Endodermal cell (in vitro differentiated cells): ENCODE measurements at regions not wholly inside any gene's neighbourhood (a gene's known extent, or its start where the extent isn't known, plus 50 kb on each side); places are given as distances from the start of the nearest gene placed in this dataset.
"Not testable (repeated sequence)": the region's sequence is repeated elsewhere in the genome, so short reads cannot be mapped to it uniquely, and the experiment has no call there.

Experiments used
- DNase-seq: peaks from one replicate; pipeline ENCODE4 v3.0.0-alpha.2; 2017
- H3K27ac ChIP-seq: 2 replicates; pipeline ENCODE4 v1.5.1; 2013; ENCODE audit warnings: mild to moderate bottlenecking, low read depth, low read length, moderate library complexity
- H3K27me3 ChIP-seq: 2 replicates; pipeline ENCODE4 v1.6.1; 2013; ENCODE audit warnings: mild to moderate bottlenecking, low read length, moderate library complexity; ENCODE audit not compliant: insufficient read depth, control insufficient read depth, poor library complexity, severe bottlenecking
- H3K36me3 ChIP-seq: 2 replicates; pipeline ENCODE4 v1.7.0; 2013; ENCODE audit warnings: mild to moderate bottlenecking, low read length, moderate library complexity; ENCODE audit not compliant: control insufficient read depth, insufficient read depth
- H3K4me1 ChIP-seq: one replicate; pipeline ENCODE4 v1.7.0; 2013; ENCODE audit warnings: low read length; ENCODE audit not compliant: control insufficient read depth, insufficient read depth
- H3K4me3 ChIP-seq: 2 replicates; pipeline ENCODE4 v1.5.1; 2013; ENCODE audit warnings: mild to moderate bottlenecking, low read length, moderate library complexity
- H3K9ac ChIP-seq: 2 replicates; pipeline ENCODE4 v1.6.1; 2013; ENCODE audit warnings: mild to moderate bottlenecking, low read length, moderate library complexity; ENCODE audit not compliant: poor library complexity, severe bottlenecking; ENCODE audit errors: extremely low read depth
- H3K9me3 ChIP-seq: 2 replicates; pipeline ENCODE4 v1.6.1; 2013; ENCODE audit warnings: mild to moderate bottlenecking, low read length, moderate library complexity; ENCODE audit not compliant: control insufficient read depth
- H3K27ac Mint-ChIP-seq: 2 replicates; pipeline ENCODE4 v1.8.0; 2020; ENCODE audit warnings: mixed read lengths
- H3K27me3 Mint-ChIP-seq: 2 replicates; pipeline ENCODE4 v1.8.0; 2021; ENCODE audit warnings: mild to moderate bottlenecking, mixed read lengths; ENCODE audit not compliant: insufficient read depth
- H3K36me3 Mint-ChIP-seq: 2 replicates; pipeline ENCODE4 v1.8.0; 2020; ENCODE audit warnings: low read depth, mixed read lengths
- H3K4me1 Mint-ChIP-seq: 2 replicates; pipeline ENCODE4 v1.8.0; 2020; ENCODE audit warnings: mixed read lengths
- H3K4me3 Mint-ChIP-seq: 2 replicates; pipeline ENCODE4 v1.8.0; 2020; ENCODE audit warnings: mild to moderate bottlenecking, moderate library complexity, mixed read lengths
- H3K9me3 Mint-ChIP-seq: 2 replicates; pipeline ENCODE4 v1.8.0; 2020; ENCODE audit warnings: mild to moderate bottlenecking, mixed read lengths
- CTCF ChIP-seq: fragments of 200-600 bp; sonication (generic); conservative IDR thresholded peaks from 2 replicates; pipeline ENCODE4 v1.5.0; 2021; ENCODE audit warnings: antibody characterized with exemption, mild to moderate bottlenecking
- WGBS, 2 experiments: methylation state at CpG; one replicate each; pipeline versions ENCODE4 v1.1.5 to v1.1.7; 2013; ENCODE audit warnings: missing lambda C conversion rate in 2 of 2, mixed read lengths in 1 of 2; ENCODE audit not compliant: insufficient coverage in 1 of 2, insufficient read length in 1 of 2; 5-methylcytosine and 5-hydroxymethylcytosine counted together

DNA sequence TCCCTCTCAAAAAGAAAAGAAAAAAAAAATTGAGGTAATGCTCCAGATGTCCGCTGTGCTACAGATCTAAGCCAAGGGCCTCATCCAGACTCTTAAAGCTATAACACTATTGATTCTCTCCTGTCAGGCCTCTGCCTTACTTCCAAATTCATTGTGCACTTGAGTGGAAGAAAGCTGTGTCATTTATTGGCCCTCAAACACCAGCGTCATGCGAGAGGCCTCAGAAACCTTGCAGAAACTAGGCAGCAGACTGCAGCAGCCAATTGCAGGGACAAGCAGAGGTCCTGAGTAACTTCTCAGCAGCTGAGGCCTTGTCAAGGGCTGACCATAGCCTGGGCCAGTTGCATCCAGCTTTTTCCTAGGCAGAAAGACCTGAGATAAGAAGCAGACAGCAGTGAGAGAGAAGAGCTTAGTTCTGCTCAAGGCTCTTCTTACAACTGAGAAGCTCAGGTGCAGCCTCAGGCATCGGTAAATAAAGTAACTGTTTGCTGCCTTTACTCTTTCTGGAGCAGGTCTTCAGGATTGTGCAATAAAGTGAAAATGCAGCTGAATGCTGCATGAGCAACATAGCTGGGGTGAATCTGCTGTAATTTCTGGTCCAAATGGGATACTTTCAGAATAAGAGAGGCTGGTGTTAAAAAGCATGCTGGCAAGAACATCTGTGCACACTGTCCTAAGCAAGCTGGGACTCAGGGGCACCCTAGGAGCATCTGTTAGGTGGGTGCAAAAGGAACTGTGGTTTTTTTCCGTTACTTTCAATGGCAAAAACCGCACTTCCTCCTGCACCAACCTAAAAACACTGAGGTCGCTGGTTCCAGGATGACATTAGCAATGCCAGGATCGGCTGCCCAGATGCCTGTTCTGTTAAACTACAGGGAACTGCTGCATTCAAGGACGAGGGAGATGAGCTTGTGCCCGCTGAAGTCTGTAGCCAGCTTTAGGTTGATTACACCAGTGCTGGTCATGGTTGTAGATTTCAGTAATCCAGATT lies 181.8 kb upstream of the PFKP start:
- Mint-ChIP-seq H3K27me3 (no peaks in the 10 kb centered on the region), H3K4me1 (no peaks in the 10 kb centered on the region)

DNA sequence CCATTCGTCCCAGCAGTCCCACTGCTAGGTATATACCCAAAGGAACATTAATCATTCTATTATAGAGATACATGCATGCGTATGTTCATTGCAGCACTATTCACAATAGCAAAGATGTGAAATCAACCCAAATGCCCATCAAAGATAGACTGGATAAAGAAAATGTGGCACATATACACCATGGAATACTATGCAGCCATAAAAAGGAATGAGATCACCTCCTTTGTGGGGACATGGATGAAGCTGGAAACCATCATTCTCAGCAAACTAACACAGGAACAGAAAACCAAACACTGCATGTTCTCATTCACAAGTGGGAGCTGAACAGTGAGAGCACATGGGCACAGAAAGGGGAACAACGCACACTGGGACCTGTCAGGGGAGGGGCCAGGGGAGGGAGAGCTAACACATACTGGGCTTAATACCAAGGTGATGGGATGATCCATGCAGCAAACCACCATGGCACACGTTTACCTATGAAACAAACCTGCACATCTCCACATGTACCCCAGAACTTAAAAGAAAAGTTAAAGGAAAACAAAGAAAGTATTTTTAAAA lies 183.3 kb upstream of the PFKP start:
- not testable (repeated sequence) for H3K36me3 Mint-ChIP-seq, H3K4me1 Mint-ChIP-seq, H3K27ac Mint-ChIP-seq, H3K4me3 ChIP-seq, H3K9me3 Mint-ChIP-seq, H3K36me3 ChIP-seq, DNase-seq, H3K9me3 ChIP-seq, H3K4me1 ChIP-seq, H3K9ac ChIP-seq, H3K27ac ChIP-seq, H3K27me3 ChIP-seq, H3K4me3 Mint-ChIP-seq, H3K27me3 Mint-ChIP-seq
- WGBS, 2 experiments, result 83 to 94% methylated on average over 2 to 4 of the region's 4 CpGs

More for the DNA sequence above, 181.8 kb upstream of the PFKP start:
- H3K27me3 ChIP-seq, result no peaks in the 10 kb centered on the region
- H3K9me3 ChIP-seq, result no peaks in the 10 kb centered on the region
- H3K36me3 ChIP-seq, result no peaks in the 10 kb centered on the region
- no peak overlapping the region for H3K9ac ChIP-seq
- Mint-ChIP-seq H3K27ac (no peak overlapping the region), H3K9me3 (no peaks in the 10 kb centered on the region), H3K36me3 (no peaks in the 10 kb centered on the region), H3K4me3 (no peak overlapping the region)
- WGBS, 2 experiments, result 92 to 94% methylated on average over 8 to 10 of the region's 10 CpGs
- H3K4me3 ChIP-seq, result no peak overlapping the region
- peak; percentile 29 for DNase-seq
- H3K27ac ChIP-seq, result no peak overlapping the region
- no peak for TF ChIP-seq CTCF
- H3K4me1 ChIP-seq, result no peaks in the 10 kb centered on the region

GRCh38 chr10:2883238-2883637 lies 184.1 kb upstream of the PFKP start:
- no peak overlapping the region for H3K4me3 ChIP-seq
- H3K4me1 ChIP-seq, result no peaks in the 10 kb centered on the region
- H3K36me3 ChIP-seq, result no peaks in the 10 kb centered on the region
- TF ChIP-seq CTCF, result no peak
- Mint-ChIP-seq H3K4me1 (no peaks in the 10 kb centered on the region), H3K36me3 (no peaks in the 10 kb centered on the region), H3K4me3 (no peak overlapping the region), H3K27me3 (no peaks in the 10 kb centered on the region), H3K9me3 (no peaks in the 10 kb centered on the region), H3K27ac (no peak overlapping the region)
- no peak for DNase-seq
- H3K9ac ChIP-seq, result no peak overlapping the region
- WGBS, 2 experiments, result 100% methylated on average over 1 of the region's 1 CpG; no CpG with 5 or more reads in 1 of the 2 experiments
- no peaks in the 10 kb centered on the region for H3K27me3 ChIP-seq
- H3K9me3 ChIP-seq, result no peaks in the 10 kb centered on the region
- H3K27ac ChIP-seq, result no peak overlapping the region
